HepG2 (cell line): ENCODE measurements at regions not wholly inside any gene's neighbourhood (a gene's known extent, or its start where the extent isn't known, plus 50 kb on each side); places are given as distances from the start of the nearest gene placed in this dataset.

Source experiments
- ATAC-seq: fragments of 200-7000 bp; cut with Tn5 transposase; 3 replicates; pipeline ENCODE4 v1.9.1; 2020; ENCODE audit warnings: mild to moderate bottlenecking, moderate library complexity
- BruUV-seq: library from RNA; stranded (reverse); fragments of 400-500 nt; replicated peaks from 2 replicates; lab custom pipeline; 2021; lab: Mats Ljungman, UMichigan
- CTCF ChIA-PET: fragments of 300-600 bp; formaldehyde crosslinking; extraction: SDS; loops from one replicate; lab custom pipeline; 2021; ENCODE audit warnings: low total read pairs, inconsistent platforms, low intra/inter-chr PET ratio; lab: Yijun Ruan, JAX
- POLR2A ChIA-PET: fragments of 350-600 bp; sonication (Branson Sonifier 250); formaldehyde crosslinking; loops from one replicate; lab custom pipeline; 2020; ENCODE audit warnings: antibody characterized with exemption, inconsistent platforms; lab: Yijun Ruan, JAX
- DNase-seq: peaks from one replicate; pipeline ENCODE4 v3.0.0-alpha.2; 2015; ENCODE audit warnings: low spot score
- FAIRE-seq: peaks from 3 replicates; lab custom pipeline; 2011; peaks lifted over from hg19 to GRCh38; lab: Jason Lieb, UNC
- H2AFZ ChIP-seq: one replicate; pipeline ENCODE4 v1.6.1; 2011; ENCODE audit warnings: low read length, inconsistent platforms
- H3K27ac ChIP-seq: fragments of 300-600 bp; 3 replicates; pipeline ENCODE4 v1.8.0; 2011; ENCODE audit warnings: mixed run types, mild to moderate bottlenecking, mixed read lengths, low read length, inconsistent platforms; ENCODE audit not compliant: insufficient read depth; ENCODE audit errors: extremely low read length
- H3K27me3 ChIP-seq, 2 experiments: fragments of 200-600 bp in 1 of 2; 2 replicates in 1 of 2; 3 replicates in 1 of 2; pipeline versions ENCODE4 v1.6.0 to v1.8.0; 2011; ENCODE audit warnings: low read length in 2 of 2, mild to moderate bottlenecking in 2 of 2, moderate library complexity in 2 of 2, inconsistent platforms in 1 of 2; ENCODE audit not compliant: insufficient read depth in 2 of 2, control insufficient read depth in 1 of 2
- H3K36me3 ChIP-seq, 2 experiments: fragments of 200-600 bp in 1 of 2; replicated peaks in 1 of 2; 2 replicates in 1 of 2; 3 replicates in 1 of 2; pipeline versions ENCODE4 v1.5.1 to v1.8.0; 2011; ENCODE audit warnings: low read length in 2 of 2, inconsistent platforms in 1 of 2; ENCODE audit not compliant: insufficient read depth in 2 of 2, control insufficient read depth in 1 of 2
- H3K4me1 ChIP-seq: 2 replicates; pipeline ENCODE4 v1.5.1; 2012; ENCODE audit warnings: low read length, inconsistent platforms; ENCODE audit not compliant: insufficient read depth
- H3K4me2 ChIP-seq: 2 replicates; pipeline ENCODE4 v1.6.0; 2011; ENCODE audit warnings: low read depth, low read length, inconsistent platforms
- H3K4me3 ChIP-seq, 3 experiments: fragments of 200-600 bp in 1 of 3; sonication (generic), shearing (Covaris generic) in 1 of 3; replicated peaks in 1 of 3; 2 replicates each; pipeline ENCODE4 v1.5.1; 2011 to 2016; ENCODE audit warnings: low read length in 3 of 3, inconsistent platforms in 2 of 3, low read depth in 2 of 3, mild to moderate bottlenecking in 2 of 3, control low read depth in 1 of 3, mixed read lengths in 1 of 3; ENCODE audit not compliant: insufficient read depth in 1 of 3
- H3K79me2 ChIP-seq: one replicate; pipeline ENCODE4 v1.6.1; 2011; ENCODE audit warnings: low read length, inconsistent platforms; ENCODE audit not compliant: insufficient read depth
- H3K9ac ChIP-seq: 2 replicates; pipeline ENCODE4 v1.6.0; 2011; ENCODE audit warnings: mild to moderate bottlenecking, low read depth, low read length, inconsistent platforms; ENCODE audit not compliant: insufficient read depth
- H3K9me3 ChIP-seq: 2 replicates; pipeline ENCODE4 v1.5.1; 2012; ENCODE audit warnings: mild to moderate bottlenecking, low read length
- H4K20me1 ChIP-seq: 2 replicates; pipeline ENCODE4 v1.6.0; 2011; ENCODE audit warnings: inconsistent platforms, mild to moderate bottlenecking, low read length, moderate library complexity; ENCODE audit not compliant: insufficient read depth
- FOXK2 ChIP-seq: fragments of 450-650 bp; IDR thresholded peaks from 2 replicates; pipeline ENCODE4 v1.6.1; 2016
- MIXL1 ChIP-seq: IDR thresholded peaks from 2 replicates; pipeline ENCODE4 v1.6.1; 2016
- SAFB2 ChIP-seq: sonication (generic); formaldehyde crosslinking; IDR thresholded peaks from 2 replicates; pipeline ENCODE4 v1.5.1; 2020; ENCODE audit warnings: missing genetic modification reagents, low read depth, mild to moderate bottlenecking, borderline replicate concordance
- ZC3H4 ChIP-seq: sonication (generic); formaldehyde crosslinking; IDR thresholded peaks from 2 replicates; pipeline ENCODE4 v1.4.0; 2020; ENCODE audit warnings: missing genetic modification reagents, borderline replicate concordance
- ZNF136 ChIP-seq: sonication (generic); formaldehyde crosslinking; IDR thresholded peaks from 2 replicates; pipeline ENCODE4 v1.8.1; 2022; ENCODE audit warnings: low read depth, mild to moderate bottlenecking, moderate library complexity, missing genetic modification reagents
- ZNF343 ChIP-seq: sonication (generic); formaldehyde crosslinking; IDR thresholded peaks from 2 replicates; pipeline ENCODE4 v1.4.0; 2020; ENCODE audit warnings: mild to moderate bottlenecking, missing genetic modification reagents
- ZNF549 ChIP-seq: sonication (generic); formaldehyde crosslinking; IDR thresholded peaks from 2 replicates; pipeline ENCODE4 v1.5.0; 2020; ENCODE audit warnings: missing genetic modification reagents
- ZNF598 ChIP-seq: sonication (generic); formaldehyde crosslinking; IDR thresholded peaks from 2 replicates; pipeline ENCODE4 v1.5.1; 2020; ENCODE audit warnings: mild to moderate bottlenecking, missing genetic modification reagents, borderline replicate concordance
- ZNF615 ChIP-seq: sonication (generic); formaldehyde crosslinking; IDR thresholded peaks from 2 replicates; pipeline ENCODE4 v1.5.0; 2020; ENCODE audit warnings: mild to moderate bottlenecking, missing genetic modification reagents, borderline replicate concordance
- WGBS: methylation state at CpG from one replicate; pipeline ENCODE4 v1.1.6; 2017; ENCODE audit warnings: low lambda C conversion rate; 5-methylcytosine and 5-hydroxymethylcytosine counted together
- in situ Hi-C: cut with HindIII; loops from 2 replicates; pipeline ENCODE4 v1.10.0; 2017; ENCODE audit warnings: low pct_unique_long_range_greater_than_20kb; ENCODE audit not compliant: extremely low pct_ligation_motif_present
- intact Hi-C: fragments of 100-400 bp; cut with micrococcal nuclease; formaldehyde crosslinking; loops from one replicate; pipeline ENCODE4 v1.10.0; 2022; ENCODE audit not compliant: unreplicated experiment
- TF ChIP-seq, protein P1 (sequence below): IDR thresholded peaks from 2 replicates; pipeline ENCODE4 v1.6.1; 2018; ENCODE audit warnings: missing genetic modification reagents, mild to moderate bottlenecking, missing compliant biosample characterization
- TF ChIP-seq, protein P2 (sequence below): sonication (generic); formaldehyde crosslinking; IDR thresholded peaks from 2 replicates; pipeline ENCODE4 v1.4.0; 2020; ENCODE audit warnings: missing genetic modification reagents
- TF ChIP-seq, protein P3 (sequence below): sonication (generic); formaldehyde crosslinking; IDR thresholded peaks from 2 replicates; pipeline ENCODE4 v1.4.0; 2020; ENCODE audit warnings: missing genetic modification reagents, borderline replicate concordance
- TF ChIP-seq, protein P4 (sequence below): sonication (generic); formaldehyde crosslinking; IDR thresholded peaks from 2 replicates; pipeline ENCODE4 v1.4.0; 2020; ENCODE audit warnings: mild to moderate bottlenecking, missing genetic modification reagents

DNA sequence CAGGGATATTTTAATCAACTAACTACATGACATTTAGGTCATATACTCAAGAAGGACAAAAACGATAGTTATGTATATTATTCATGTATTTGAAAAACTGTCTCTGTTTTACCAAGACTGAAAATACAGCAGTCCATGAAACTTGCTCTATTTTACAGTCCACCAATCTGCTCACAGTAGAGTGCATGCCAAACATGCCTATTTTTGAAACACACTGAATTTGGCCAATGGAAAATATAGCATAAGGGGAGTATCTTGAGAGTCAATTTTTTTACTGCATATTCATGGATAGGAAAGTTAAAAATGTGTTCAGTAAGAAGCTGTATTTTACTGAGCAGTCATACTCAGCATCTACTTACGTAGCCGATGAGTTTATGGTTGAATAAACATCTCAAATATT, 621.2 kb upstream of the CHORDC1 start:
- H3K9ac ChIP-seq = no peak overlapping the region
- H3K4me1 ChIP-seq = no peaks in the 10 kb centered on the region
- ATAC-seq (no peak), DNase-seq (no peak), FAIRE-seq (no peak)
- no peak overlapping the region for H3K27ac ChIP-seq
- H3K27me3 ChIP-seq = no peaks in the 10 kb centered on the region
- POLR2A ChIA-PET = no interaction called here
- no peaks in the 10 kb centered on the region for H3K79me2 ChIP-seq
- no peak overlapping the region for H3K4me2 ChIP-seq
- no peak overlapping the region for H3K4me3 ChIP-seq
- no peaks in the 10 kb centered on the region for H4K20me1 ChIP-seq
- CTCF ChIA-PET = no interaction called here
- WGBS = 51% methylated on average over 3 of the region's 3 CpGs
- BruUV-seq = no TSS peak
- no peaks in the 10 kb centered on the region for H3K36me3 ChIP-seq
- in situ Hi-C loops (no loop called here), intact Hi-C loops (no loop called here)
- H2AFZ ChIP-seq = no peak overlapping the region
- no peaks in the 10 kb centered on the region for H3K9me3 ChIP-seq
- no peak for TF ChIP-seq MIXL1 (CRISPR knock-in tag)
- no peak for TF ChIP-seq ZNF549 (CRISPR knock-in tag)
- TF ChIP-seq SAFB2 (CRISPR knock-in tag) = no peak
- no peak for TF ChIP-seq FOXK2
- TF ChIP-seq, protein P1, sequence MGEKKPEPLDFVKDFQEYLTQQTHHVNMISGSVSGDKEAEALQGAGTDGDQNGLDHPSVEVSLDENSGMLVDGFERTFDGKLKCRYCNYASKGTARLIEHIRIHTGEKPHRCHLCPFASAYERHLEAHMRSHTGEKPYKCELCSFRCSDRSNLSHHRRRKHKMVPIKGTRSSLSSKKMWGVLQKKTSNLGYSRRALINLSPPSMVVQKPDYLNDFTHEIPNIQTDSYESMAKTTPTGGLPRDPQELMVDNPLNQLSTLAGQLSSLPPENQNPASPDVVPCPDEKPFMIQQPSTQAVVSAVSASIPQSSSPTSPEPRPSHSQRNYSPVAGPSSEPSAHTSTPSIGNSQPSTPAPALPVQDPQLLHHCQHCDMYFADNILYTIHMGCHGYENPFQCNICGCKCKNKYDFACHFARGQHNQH (CRISPR knock-in tag) = no peak
- TF ChIP-seq ZNF343 (CRISPR knock-in tag) = no peak
- TF ChIP-seq, protein P2, sequence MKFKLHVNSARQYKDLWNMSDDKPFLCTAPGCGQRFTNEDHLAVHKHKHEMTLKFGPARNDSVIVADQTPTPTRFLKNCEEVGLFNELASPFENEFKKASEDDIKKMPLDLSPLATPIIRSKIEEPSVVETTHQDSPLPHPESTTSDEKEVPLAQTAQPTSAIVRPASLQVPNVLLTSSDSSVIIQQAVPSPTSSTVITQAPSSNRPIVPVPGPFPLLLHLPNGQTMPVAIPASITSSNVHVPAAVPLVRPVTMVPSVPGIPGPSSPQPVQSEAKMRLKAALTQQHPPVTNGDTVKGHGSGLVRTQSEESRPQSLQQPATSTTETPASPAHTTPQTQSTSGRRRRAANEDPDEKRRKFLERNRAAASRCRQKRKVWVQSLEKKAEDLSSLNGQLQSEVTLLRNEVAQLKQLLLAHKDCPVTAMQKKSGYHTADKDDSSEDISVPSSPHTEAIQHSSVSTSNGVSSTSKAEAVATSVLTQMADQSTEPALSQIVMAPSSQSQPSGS (CRISPR knock-in tag) = no peak
- TF ChIP-seq, protein P3, sequence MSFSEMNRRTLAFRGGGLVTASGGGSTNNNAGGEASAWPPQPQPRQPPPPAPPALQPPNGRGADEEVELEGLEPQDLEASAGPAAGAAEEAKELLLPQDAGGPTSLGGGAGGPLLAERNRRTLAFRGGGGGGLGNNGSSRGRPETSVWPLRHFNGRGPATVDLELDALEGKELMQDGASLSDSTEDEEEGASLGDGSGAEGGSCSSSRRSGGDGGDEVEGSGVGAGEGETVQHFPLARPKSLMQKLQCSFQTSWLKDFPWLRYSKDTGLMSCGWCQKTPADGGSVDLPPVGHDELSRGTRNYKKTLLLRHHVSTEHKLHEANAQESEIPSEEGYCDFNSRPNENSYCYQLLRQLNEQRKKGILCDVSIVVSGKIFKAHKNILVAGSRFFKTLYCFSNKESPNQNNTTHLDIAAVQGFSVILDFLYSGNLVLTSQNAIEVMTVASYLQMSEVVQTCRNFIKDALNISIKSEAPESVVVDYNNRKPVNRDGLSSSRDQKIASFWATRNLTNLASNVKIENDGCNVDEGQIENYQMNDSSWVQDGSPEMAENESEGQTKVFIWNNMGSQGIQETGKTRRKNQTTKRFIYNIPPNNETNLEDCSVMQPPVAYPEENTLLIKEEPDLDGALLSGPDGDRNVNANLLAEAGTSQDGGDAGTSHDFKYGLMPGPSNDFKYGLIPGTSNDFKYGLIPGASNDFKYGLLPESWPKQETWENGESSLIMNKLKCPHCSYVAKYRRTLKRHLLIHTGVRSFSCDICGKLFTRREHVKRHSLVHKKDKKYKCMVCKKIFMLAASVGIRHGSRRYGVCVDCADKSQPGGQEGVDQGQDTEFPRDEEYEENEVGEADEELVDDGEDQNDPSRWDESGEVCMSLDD = no peak
- no peak for TF ChIP-seq ZNF615 (CRISPR knock-in tag)
- TF ChIP-seq ZNF136 (CRISPR knock-in tag) = no peak
- TF ChIP-seq, protein P4, sequence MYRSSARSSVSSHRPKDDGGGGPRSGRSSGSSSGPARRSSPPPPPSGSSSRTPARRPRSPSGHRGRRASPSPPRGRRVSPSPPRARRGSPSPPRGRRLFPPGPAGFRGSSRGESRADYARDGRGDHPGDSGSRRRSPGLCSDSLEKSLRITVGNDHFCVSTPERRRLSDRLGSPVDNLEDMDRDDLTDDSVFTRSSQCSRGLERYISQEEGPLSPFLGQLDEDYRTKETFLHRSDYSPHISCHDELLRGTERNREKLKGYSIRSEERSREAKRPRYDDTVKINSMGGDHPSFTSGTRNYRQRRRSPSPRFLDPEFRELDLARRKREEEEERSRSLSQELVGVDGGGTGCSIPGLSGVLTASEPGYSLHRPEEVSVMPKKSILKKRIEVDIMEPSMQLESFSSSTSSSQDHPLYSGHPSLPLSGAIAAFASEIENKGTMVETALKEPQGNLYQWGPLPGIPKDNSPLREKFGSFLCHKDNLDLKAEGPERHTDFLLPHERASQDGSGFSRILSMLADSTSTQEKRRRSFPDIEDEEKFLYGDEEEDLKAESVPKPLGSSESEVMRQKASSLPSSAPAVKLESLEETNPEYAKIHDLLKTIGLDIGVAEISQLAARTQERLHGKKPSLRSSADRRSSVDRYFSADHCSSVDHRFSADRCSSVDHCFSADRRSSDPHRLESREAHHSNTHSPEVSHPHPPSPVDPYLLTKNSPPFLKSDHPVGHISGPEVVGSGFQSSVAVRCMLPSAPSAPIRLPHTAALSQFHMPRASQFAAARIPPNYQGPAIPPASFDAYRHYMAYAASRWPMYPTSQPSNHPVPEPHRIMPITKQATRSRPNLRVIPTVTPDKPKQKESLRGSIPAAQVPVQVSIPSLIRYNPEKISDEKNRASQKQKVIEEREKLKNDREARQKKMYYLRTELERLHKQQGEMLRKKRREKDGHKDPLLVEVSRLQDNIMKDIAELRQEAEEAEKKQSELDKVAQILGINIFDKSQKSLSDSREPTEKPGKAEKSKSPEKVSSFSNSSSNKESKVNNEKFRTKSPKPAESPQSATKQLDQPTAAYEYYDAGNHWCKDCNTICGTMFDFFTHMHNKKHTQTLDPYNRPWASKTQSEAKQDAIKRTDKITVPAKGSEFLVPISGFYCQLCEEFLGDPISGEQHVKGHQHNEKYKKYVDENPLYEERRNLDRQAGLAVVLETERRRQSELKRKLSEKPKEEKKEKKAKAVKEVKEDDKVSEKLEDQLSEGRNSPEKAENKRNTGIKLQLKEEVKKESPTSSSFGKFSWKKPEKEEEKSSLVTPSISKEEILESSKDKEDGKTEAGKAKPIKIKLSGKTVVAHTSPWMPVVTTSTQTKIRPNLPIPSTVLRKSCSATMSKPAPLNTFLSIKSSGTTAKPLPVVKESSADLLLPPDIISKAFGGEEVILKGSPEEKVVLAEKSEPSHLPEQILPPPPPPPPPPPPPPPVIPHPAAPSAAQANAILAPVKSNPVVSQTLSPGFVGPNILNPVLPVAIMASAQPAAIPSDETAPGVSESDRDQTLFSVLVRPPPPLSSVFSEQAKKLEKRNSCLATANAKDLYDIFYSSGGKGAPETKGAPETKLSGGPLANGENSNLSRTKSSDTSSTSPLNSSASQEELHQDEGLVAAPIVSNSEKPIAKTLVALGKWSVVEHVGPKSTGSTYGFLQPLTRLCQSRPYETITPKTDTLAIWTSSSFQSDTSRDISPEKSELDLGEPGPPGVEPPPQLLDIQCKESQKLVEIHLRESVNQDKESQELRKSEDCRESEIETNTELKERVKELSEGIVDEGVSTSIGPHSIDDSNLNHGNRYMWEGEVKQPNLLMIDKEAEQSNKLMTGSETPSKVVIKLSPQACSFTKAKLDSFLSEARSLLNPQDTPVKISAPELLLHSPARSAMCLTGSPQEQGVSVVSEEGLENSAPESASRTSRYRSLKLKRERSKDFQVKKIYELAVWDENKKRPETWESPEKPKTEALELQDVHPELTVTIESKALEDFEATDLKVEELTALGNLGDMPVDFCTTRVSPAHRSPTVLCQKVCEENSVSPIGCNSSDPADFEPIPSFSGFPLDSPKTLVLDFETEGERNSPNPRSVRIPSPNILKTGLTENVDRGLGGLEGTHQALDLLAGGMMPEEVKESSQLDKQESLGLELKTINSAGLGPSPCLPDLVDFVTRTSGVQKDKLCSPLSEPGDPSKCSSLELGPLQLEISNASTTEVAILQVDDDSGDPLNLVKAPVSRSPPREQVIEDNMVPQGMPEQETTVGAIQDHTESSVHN (CRISPR knock-in tag) = no peak
- no peak for TF ChIP-seq ZNF598
- no peak for TF ChIP-seq ZC3H4
